ENCODE measurements at regions not wholly inside any gene's neighbourhood (a gene's known extent, or its start where the extent isn't known, plus 50 kb on each side); places are given as distances from the start of the nearest gene placed in this dataset.

- Histone ChIP-seq H3K9me3 (no peaks in the 10 kb centered on the region), H3K4me3 (no peak overlapping the region), H3K27me3 (no peaks in the 10 kb centered on the region), H3K36me3 (no peaks in the 10 kb centered on the region), H3K27ac (no peak overlapping the region), H3K4me1 (no peaks in the 10 kb centered on the region)
- intact Hi-C loops (cut with DNase I; ENCODE audit: low total_unique reads): no loop called here
- no peak for DNase-seq (ENCODE audit: low spot score in 2 of 2)
- no peak for TF ChIP-seq POLR2AphosphoS5 (IDR thresholded peaks at IDR 0.05)
- TF ChIP-seq CTCF (IDR thresholded peaks at IDR 0.05): no peak
Observed at GRCh38 chr16:9689597-9689996, 492.6 kb downstream of the GRIN2A start.

DNA sequence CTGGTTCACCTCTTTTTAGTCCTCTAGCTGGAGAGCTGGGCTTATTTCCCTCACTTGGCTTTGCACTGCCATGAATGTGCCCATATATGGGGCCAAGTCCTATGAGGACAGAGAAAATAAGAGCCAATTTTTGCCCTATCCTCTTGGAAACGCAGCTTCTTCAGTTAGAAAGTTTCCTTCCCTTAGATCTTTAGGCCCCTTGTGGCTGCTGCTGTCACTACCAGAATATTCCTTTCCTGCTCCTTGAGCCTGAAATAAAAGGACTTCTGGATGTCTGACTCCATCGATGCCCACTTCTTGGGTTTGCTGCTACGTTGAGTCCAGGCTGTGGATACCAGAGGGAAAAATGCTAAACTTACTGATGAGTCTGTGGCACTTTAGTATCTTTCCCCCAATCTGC is 487.1 kb downstream of the GRIN2A start:
- Histone ChIP-seq H3K36me3 (no peaks in the 10 kb centered on the region), H3K4me3 (no peak overlapping the region), H3K27ac (no peak overlapping the region), H3K27me3 (peaks cover 0 to 10% of the 10 kb centered on the region in 2 donors), H3K9me3 (no peaks in the 10 kb centered on the region), H3K4me1 (no peaks in the 10 kb centered on the region)
- no peak for TF ChIP-seq POLR2AphosphoS5 (IDR thresholded peaks at IDR 0.05)
- TF ChIP-seq CTCF (IDR thresholded peaks at IDR 0.05): no peak
- TF ChIP-seq POLR2A (IDR thresholded peaks at IDR 0.05): no peak
- no peak for DNase-seq (ENCODE audit: low spot score in 2 of 2)
- intact Hi-C loops (cut with DNase I; ENCODE audit: low total_unique reads): no loop called here

All from breast epithelium (tissue), 4 donors.